ENCODE measurements at regions not wholly inside any gene's neighbourhood (a gene's known extent, or its start where the extent isn't known, plus 50 kb on each side); places are given as distances from the start of the nearest gene placed in this dataset.

DNA sequence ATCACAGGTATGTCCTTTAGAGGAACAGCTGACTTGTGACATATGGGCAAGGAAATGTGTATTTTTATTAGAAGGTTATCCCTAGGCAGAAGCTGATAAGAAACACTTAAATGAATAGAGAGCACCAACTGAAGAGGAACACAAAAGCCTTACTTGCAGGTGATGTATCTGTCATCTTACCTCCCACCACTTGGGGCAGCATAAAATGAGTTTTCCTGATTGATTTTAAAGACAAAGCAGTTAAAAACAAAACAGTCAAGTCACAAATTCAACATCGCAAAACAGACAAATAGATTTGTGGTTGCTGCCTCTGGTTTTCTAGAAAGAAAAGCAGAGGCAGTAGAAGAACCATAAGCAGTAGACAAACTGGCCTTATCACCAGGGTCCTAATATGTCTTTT lies 302.4 kb upstream of the ZNF462 start:
- no peak overlapping the region for H3K4me3 Mint-ChIP-seq (ENCODE audit: unreplicated experiment)
- H3K27ac Mint-ChIP-seq (ENCODE audit: unreplicated experiment) = no peak overlapping the region
- DNase-seq (ENCODE audit: extremely low spot score, unreplicated experiment) = no peak
- peaks cover 4% of the 10 kb centered on the region for H3K9me3 Mint-ChIP-seq (ENCODE audit: unreplicated experiment)
- H3K27me3 Mint-ChIP-seq (ENCODE audit: unreplicated experiment) = no peaks in the 10 kb centered on the region
- no peaks in the 10 kb centered on the region for H3K4me1 Mint-ChIP-seq (ENCODE audit: unreplicated experiment)
- TF ChIP-seq, protein P1, sequence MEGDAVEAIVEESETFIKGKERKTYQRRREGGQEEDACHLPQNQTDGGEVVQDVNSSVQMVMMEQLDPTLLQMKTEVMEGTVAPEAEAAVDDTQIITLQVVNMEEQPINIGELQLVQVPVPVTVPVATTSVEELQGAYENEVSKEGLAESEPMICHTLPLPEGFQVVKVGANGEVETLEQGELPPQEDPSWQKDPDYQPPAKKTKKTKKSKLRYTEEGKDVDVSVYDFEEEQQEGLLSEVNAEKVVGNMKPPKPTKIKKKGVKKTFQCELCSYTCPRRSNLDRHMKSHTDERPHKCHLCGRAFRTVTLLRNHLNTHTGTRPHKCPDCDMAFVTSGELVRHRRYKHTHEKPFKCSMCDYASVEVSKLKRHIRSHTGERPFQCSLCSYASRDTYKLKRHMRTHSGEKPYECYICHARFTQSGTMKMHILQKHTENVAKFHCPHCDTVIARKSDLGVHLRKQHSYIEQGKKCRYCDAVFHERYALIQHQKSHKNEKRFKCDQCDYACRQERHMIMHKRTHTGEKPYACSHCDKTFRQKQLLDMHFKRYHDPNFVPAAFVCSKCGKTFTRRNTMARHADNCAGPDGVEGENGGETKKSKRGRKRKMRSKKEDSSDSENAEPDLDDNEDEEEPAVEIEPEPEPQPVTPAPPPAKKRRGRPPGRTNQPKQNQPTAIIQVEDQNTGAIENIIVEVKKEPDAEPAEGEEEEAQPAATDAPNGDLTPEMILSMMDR (IDR thresholded peaks at IDR 0.05) = peak; percentile 25
- no peaks in the 10 kb centered on the region for H3K36me3 Mint-ChIP-seq (ENCODE audit: unreplicated experiment)

DNA sequence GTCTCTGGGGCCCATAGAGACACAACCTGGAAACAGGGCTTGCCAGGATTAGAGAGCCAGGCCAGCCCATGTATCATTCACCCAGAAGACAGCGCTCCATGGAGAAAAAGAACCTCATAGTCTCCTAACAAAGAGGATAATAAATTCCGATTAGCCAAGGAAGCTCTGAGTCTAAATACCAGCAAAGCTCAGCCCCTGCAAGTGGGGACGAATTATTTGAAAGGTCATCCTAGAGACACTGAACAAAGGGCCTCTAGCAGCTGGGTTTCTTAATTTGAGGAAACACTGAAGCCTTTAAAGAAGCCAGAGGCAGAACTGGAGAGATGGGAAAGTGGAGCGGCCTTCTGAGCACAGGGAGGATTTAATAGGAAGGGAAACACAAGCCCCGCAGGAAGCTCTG lies 287.1 kb upstream of the ZNF462 start:
- H3K4me1 Mint-ChIP-seq (ENCODE audit: unreplicated experiment) = no peaks in the 10 kb centered on the region
- TF ChIP-seq, protein P1 (IDR thresholded peaks at IDR 0.05) = no peak
- H3K27me3 Mint-ChIP-seq (ENCODE audit: unreplicated experiment) = no peaks in the 10 kb centered on the region
- no peaks in the 10 kb centered on the region for H3K36me3 Mint-ChIP-seq (ENCODE audit: unreplicated experiment)
- H3K9me3 Mint-ChIP-seq (ENCODE audit: unreplicated experiment) = peaks cover 4% of the 10 kb centered on the region
- no peak overlapping the region for H3K4me3 Mint-ChIP-seq (ENCODE audit: unreplicated experiment)
- H3K27ac Mint-ChIP-seq (ENCODE audit: unreplicated experiment) = no peak overlapping the region
- no peak for DNase-seq (ENCODE audit: extremely low spot score, unreplicated experiment)

DNA sequence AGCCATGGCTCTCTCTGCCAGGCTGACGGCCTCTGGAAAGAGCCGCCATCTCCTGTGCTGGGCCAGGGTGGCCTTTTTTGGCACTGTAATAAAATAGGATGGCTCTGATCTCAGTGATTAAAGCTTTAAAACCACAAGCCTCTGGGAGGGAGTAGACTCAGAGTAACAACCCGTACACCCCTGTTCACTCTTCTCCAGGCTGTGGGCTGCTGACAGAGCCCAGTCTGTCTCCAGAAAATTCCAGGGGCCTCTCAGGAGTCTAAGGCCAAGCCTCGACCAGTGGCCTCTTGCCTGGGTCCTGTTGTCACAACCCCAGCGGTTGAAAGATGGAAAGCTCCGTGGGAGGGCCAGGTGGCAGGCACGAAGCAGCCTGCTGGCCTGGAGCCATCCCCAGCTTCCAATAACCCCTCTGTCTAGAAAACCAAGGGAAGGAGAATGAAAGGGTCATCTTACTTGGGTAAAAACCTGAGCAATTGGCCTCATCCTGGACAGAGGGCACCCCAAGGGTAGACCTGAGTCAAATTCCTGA lies 286.7 kb upstream of the ZNF462 start:
- H3K36me3 Mint-ChIP-seq (ENCODE audit: unreplicated experiment) = no peaks in the 10 kb centered on the region
- H3K27ac Mint-ChIP-seq (ENCODE audit: unreplicated experiment) = no peak overlapping the region
- H3K4me3 Mint-ChIP-seq (ENCODE audit: unreplicated experiment) = no peak overlapping the region
- H3K4me1 Mint-ChIP-seq (ENCODE audit: unreplicated experiment) = no peaks in the 10 kb centered on the region
- DNase-seq (ENCODE audit: extremely low spot score, unreplicated experiment) = no peak
- no peaks in the 10 kb centered on the region for H3K27me3 Mint-ChIP-seq (ENCODE audit: unreplicated experiment)
- TF ChIP-seq, protein P1 (IDR thresholded peaks at IDR 0.05) = no peak
- peaks cover 4% of the 10 kb centered on the region for H3K9me3 Mint-ChIP-seq (ENCODE audit: unreplicated experiment)

DNA sequence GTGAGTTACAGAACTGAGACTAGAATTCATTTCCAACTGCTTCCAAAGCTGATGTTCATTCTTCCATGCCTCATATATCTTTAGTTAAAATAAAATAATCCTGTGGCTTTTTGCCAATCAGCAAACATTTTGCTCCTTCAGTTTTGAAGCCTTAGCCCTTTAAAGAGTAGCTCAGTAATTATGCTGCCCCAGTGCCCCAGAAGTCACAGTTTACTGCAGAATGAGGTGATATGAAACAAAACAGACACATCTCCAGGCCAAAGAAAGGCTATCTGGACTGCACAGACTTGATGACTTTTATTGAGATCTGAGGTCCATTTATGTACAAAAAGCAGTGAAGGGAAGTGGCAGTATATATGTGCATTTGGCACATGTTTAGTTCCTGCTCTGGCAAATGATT lies 285.8 kb upstream of the ZNF462 start:
- H3K4me1 Mint-ChIP-seq (ENCODE audit: unreplicated experiment) = no peaks in the 10 kb centered on the region
- no peak for DNase-seq (ENCODE audit: extremely low spot score, unreplicated experiment)
- no peak overlapping the region for H3K4me3 Mint-ChIP-seq (ENCODE audit: unreplicated experiment)
- H3K36me3 Mint-ChIP-seq (ENCODE audit: unreplicated experiment) = no peaks in the 10 kb centered on the region
- no peaks in the 10 kb centered on the region for H3K27me3 Mint-ChIP-seq (ENCODE audit: unreplicated experiment)
- peaks cover 4% of the 10 kb centered on the region for H3K9me3 Mint-ChIP-seq (ENCODE audit: unreplicated experiment)
- H3K27ac Mint-ChIP-seq (ENCODE audit: unreplicated experiment) = no peak overlapping the region
- TF ChIP-seq, protein P1 (IDR thresholded peaks at IDR 0.05) = no peak

DNA sequence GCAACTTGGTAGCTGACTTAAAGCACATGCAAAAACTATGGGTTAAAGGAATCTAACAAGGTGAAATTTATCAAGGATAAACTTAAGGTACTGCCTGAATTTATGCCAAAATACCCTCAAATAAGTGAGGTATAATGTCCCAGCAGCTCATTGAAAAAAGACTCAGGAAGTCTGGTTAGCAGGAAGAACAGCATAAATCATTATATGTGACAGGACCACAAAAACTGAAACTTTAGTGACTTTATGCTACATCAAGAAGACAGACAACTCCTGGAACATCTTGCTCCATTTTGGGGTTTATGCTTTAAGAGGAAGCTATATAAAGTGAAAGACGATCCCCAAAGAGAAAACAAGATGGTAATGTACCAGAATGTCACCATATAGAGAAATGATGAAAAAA lies 282.4 kb upstream of the ZNF462 start:
- Mint-ChIP-seq H3K27ac (ENCODE audit: unreplicated experiment) (no peak overlapping the region), H3K9me3 (ENCODE audit: unreplicated experiment) (peaks cover 4% of the 10 kb centered on the region), H3K4me3 (ENCODE audit: unreplicated experiment) (no peak overlapping the region), H3K4me1 (ENCODE audit: unreplicated experiment) (no peaks in the 10 kb centered on the region), H3K27me3 (ENCODE audit: unreplicated experiment) (no peaks in the 10 kb centered on the region), H3K36me3 (ENCODE audit: unreplicated experiment) (no peaks in the 10 kb centered on the region)
- TF ChIP-seq, protein P1 (IDR thresholded peaks at IDR 0.05) = no peak
- no peak for DNase-seq (ENCODE audit: extremely low spot score, unreplicated experiment)

Data from osteocyte (in vitro differentiated cells).